Erythroblast (primary cell): ENCODE measurements at regions not wholly inside any gene's neighbourhood (a gene's known extent, or its start where the extent isn't known, plus 50 kb on each side); places are given as distances from the start of the nearest gene placed in this dataset.

Experiments used
- GATA1 ChIP-seq: IDR thresholded peaks from 2 replicates; pipeline ENCODE4 v1.6.1; 2011; ENCODE audit warnings: low read depth, mild to moderate bottlenecking, control low read depth, low read length, moderate library complexity
- POLR2A ChIP-seq: IDR thresholded peaks from 2 replicates; pipeline ENCODE4 v1.6.1; 2011; ENCODE audit warnings: mild to moderate bottlenecking, low read length

DNA sequence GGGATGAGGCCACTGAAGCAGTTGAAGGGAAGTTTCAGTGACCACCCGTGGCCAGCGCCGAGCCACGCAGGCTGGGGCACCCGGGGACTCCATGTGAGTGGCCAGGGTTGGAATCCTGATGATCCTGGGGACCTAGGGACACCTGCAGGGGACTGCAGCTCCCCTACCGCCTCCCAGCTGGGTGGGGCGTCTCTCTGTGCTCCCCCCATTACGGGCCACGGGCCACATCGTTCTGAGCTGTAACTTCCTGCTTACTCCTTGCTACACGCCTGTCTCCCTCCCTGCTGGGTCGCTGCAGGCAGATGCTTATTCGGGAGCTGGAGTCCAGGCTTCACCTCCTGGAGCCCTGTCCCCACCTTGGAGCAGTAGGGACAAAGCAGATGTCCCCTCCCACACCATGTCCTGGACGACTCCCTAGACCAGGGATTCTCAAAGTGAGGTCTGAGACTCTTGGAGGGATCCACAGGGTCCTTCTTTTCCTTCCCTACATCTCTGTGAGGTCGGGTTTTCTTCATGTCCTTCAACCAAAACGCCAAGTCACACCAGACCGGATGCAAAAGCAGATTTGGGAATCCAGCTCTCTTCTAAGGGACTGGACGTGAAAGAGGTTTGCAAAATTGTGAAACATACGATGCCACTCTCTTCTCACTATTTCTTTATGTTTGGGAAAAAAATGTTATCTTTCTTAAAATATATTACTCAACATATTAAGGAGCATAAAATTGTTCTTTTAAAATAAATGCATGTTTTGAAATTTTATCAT lies 85.9 kb upstream of the NCOR2 start:
- no peak for TF ChIP-seq POLR2A
- TF ChIP-seq GATA1, result no peak
